ENCODE measurements at regions not wholly inside any gene's neighbourhood (a gene's known extent, or its start where the extent isn't known, plus 50 kb on each side); places are given as distances from the start of the nearest gene placed in this dataset.

- no peak for TF ChIP-seq POLR2A (IDR thresholded peaks at IDR 0.05; ENCODE audit: low read length)
- TF ChIP-seq GATA1 (IDR thresholded peaks at IDR 0.05; ENCODE audit: low read depth, low read length): no peak
These were observed 132.7 kb upstream of the ADGRL3 start for GRCh38 chr4:61067381-61067780.

Measured in erythroblast (primary cell).